Psoas muscle (tissue), 7 donors: ENCODE measurements at regions not wholly inside any gene's neighbourhood (a gene's known extent, or its start where the extent isn't known, plus 50 kb on each side); places are given as distances from the start of the nearest gene placed in this dataset.

Source experiments
- ATAC-seq, 4 donors: fragments of 200-7000 bp; cut with Tn5 transposase; one replicate each; pipeline ENCODE4 v1.9.1; 2020; ENCODE audit warnings: moderate library complexity in 3 of 4, mild to moderate bottlenecking in 2 of 4
- DNase-seq, 2 donors: peaks; one replicate each; pipeline ENCODE4 v3.0.0-alpha.2; 2020
- H3K27ac ChIP-seq: fragments of 200-600 bp; one replicate; pipeline ENCODE4 v1.8.0; 2022
- H3K27me3 ChIP-seq, 3 donors: fragments of 200-600 bp in 1 of 3; one replicate each; pipeline versions ENCODE4 v1.6.1 to v1.8.0; 2013 to 2022; ENCODE audit warnings: low read length in 2 of 3, mild to moderate bottlenecking in 2 of 3, moderate library complexity in 1 of 3; ENCODE audit not compliant: insufficient read depth in 3 of 3
- H3K36me3 ChIP-seq, 2 donors: fragments of 200-600 bp in 1 of 2; one replicate each; pipeline versions ENCODE4 v1.6.1 to v1.8.0; 2013 to 2022; ENCODE audit warnings: low read depth in 1 of 2, mild to moderate bottlenecking in 1 of 2, moderate library complexity in 1 of 2; ENCODE audit not compliant: insufficient read depth in 1 of 2
- H3K4me1 ChIP-seq: fragments of 200-600 bp; one replicate; pipeline ENCODE4 v1.8.0; 2022
- H3K4me3 ChIP-seq: fragments of 200-600 bp; one replicate; pipeline ENCODE4 v1.8.0; 2022; ENCODE audit warnings: mild to moderate bottlenecking
- H3K9me3 ChIP-seq: fragments of 200-600 bp; one replicate; pipeline ENCODE4 v1.8.0; 2022
- WGBS, 3 donors: extraction: QIAGEN DNeasy Blood & Tissue Kit; methylation state at CpG; one replicate each; pipeline versions ENCODE4 v1.1.6 to v1.1.7; 2013; 5-methylcytosine and 5-hydroxymethylcytosine counted together
- intact Hi-C, 2 donors: fragments of 100-400 bp; cut with DNase I; formaldehyde crosslinking; loops; one replicate each; pipeline versions ENCODE4 v1.11.0 to v1.14.2; 2022
- TF ChIP-seq, protein P1 (sequence below): fragments of 200-600 bp; IDR thresholded peaks from one replicate; pipeline ENCODE4 v1.8.0; 2022; ENCODE audit warnings: antibody characterized with exemption
- donor health status: healthy with polysubstance abuse.
- donor health status: DM: no; HTN: no; CAD: no; lungs with moderate emphysema.
- donor health status: Bipolar disorder and iron deficiency.
- donor health status: healthy.
- donor health status: DM: yes; HTN: yes; CAD: no.
- donor health status: DM: no; HTN: no; CAD: no.
- donor health status: DM: yes; HTN: yes; CAD: no.

DNA sequence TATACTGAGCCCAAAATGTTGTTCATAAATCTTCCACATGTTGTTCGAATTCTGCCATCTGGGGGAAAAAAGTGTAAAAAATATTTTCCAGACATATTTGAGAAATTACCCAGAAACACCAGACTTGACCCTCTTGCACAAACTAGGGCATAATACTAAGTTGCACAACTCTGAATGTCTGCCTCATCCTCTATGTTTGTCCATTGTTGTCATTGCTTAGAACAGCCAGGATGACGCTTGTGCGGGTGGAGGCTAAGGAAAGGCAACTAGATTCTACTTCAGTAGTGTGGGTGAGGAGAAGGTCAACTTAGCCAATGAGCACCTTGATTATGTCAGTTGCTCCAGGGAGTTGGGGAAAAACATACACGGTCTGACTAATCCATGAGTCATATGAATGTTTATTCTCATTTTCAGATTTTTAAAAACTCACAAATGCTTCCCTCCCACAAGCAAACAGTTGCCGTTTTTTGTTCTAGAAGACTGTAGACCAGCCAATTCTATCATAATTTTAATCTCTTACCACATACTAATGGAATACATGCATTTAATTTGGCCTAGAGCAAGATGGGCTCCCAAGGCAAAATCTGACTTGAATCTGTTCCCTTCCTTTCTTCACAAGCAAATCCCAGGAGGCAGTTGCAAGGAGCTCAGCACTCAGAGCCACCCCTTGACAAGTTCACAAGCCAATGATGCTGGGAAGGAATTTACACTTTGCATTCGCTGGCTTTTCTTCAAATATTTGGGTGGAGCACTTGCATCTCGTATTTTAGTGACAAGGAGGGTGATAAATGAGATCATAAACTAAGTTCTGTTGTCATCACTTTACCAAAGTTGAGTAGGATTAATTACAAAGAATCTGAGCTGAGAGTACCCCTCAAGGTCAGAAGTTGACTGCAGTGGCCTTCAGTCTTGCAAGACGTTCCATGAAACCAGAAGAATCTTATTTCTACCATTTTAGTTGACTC is 163.2 kb upstream of the TWIST2 start:
- peak; percentile 59 to 91 (median 80) for ATAC-seq

GRCh38 chr2:238685327-238685709 is 162.6 kb upstream of the TWIST2 start:
- ATAC-seq (no peak), DNase-seq (no peak)
- Histone ChIP-seq H3K27me3 (no peaks in the 10 kb centered on the region), H3K4me1 (no peaks in the 10 kb centered on the region), H3K36me3 (no peaks in the 10 kb centered on the region), H3K4me3 (no peak overlapping the region), H3K27ac (no peak overlapping the region), H3K9me3 (no peaks in the 10 kb centered on the region)
- intact Hi-C loops = no loop called here
- 83 to 87% (median 83%) methylated on average over 4 of the region's 4 CpGs for WGBS, 3 donors
- TF ChIP-seq, protein P1, sequence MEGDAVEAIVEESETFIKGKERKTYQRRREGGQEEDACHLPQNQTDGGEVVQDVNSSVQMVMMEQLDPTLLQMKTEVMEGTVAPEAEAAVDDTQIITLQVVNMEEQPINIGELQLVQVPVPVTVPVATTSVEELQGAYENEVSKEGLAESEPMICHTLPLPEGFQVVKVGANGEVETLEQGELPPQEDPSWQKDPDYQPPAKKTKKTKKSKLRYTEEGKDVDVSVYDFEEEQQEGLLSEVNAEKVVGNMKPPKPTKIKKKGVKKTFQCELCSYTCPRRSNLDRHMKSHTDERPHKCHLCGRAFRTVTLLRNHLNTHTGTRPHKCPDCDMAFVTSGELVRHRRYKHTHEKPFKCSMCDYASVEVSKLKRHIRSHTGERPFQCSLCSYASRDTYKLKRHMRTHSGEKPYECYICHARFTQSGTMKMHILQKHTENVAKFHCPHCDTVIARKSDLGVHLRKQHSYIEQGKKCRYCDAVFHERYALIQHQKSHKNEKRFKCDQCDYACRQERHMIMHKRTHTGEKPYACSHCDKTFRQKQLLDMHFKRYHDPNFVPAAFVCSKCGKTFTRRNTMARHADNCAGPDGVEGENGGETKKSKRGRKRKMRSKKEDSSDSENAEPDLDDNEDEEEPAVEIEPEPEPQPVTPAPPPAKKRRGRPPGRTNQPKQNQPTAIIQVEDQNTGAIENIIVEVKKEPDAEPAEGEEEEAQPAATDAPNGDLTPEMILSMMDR = no peak

More for the DNA sequence above, 163.2 kb upstream of the TWIST2 start:
- H3K27me3 ChIP-seq = no peaks in the 10 kb centered on the region
- 38 to 68% (median 49%) methylated on average over 8 of the region's 8 CpGs for whole genome bisulfite sequencing, 3 donors
- H3K36me3 ChIP-seq = no peaks in the 10 kb centered on the region
- intact Hi-C loops = no loop called here
- H3K9me3 ChIP-seq = no peaks in the 10 kb centered on the region
- H3K4me3 ChIP-seq = no peak overlapping the region
- H3K27ac ChIP-seq = no peak overlapping the region
- H3K4me1 ChIP-seq = no peaks in the 10 kb centered on the region
- TF ChIP-seq, protein P1 = no peak
- peak; percentile 62 to 76 for DNase-seq

GRCh38 chr2:238685713-238686112 is 162.2 kb upstream of the TWIST2 start:
- ATAC-seq = no peak
- intact Hi-C loops = no loop called here
- Histone ChIP-seq H3K27me3 (no peaks in the 10 kb centered on the region), H3K27ac (no peak overlapping the region), H3K4me1 (no peaks in the 10 kb centered on the region), H3K4me3 (no peak overlapping the region), H3K9me3 (no peaks in the 10 kb centered on the region), H3K36me3 (no peaks in the 10 kb centered on the region)
- TF ChIP-seq, protein P1 = no peak
- no peak for DNase-seq
- WGBS, 3 donors = 65 to 73% (median 73%) methylated on average over 2 of the region's 2 CpGs

DNA sequence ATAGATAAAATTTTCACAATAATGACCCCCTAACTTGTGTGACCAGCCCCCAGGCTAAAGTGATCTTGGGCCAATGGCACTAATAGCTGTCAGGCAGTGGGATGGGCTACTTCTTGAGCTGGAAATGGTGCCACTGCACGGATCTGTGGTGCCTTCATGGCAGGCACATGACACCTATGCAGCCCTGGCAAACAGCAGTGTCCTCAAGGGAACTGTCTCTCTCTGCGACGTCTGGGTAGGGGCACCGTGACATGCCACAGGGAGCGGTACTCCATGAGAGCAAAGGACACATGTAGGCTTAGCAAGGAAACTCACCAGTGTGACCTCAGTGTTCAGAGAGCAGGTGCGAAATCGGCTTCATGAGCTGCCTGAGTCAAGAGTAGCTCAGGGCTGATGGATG is 161.7 kb upstream of the TWIST2 start:
- TF ChIP-seq, protein P1 = no peak
- H3K36me3 ChIP-seq = no peaks in the 10 kb centered on the region
- H3K27ac ChIP-seq = no peak overlapping the region
- H3K27me3 ChIP-seq = peaks cover 0 to 3% (median 0%) of the 10 kb centered on the region in 3 donors
- ATAC-seq (no peak), DNase-seq (no peak)
- no peaks in the 10 kb centered on the region for H3K9me3 ChIP-seq
- no peaks in the 10 kb centered on the region for H3K4me1 ChIP-seq
- intact Hi-C loops = no loop called here
- 85 to 87% (median 86%) methylated on average over 7 of the region's 7 CpGs for WGBS, 3 donors
- H3K4me3 ChIP-seq = no peak overlapping the region
